Parathyroid adenoma (tissue), 2 donors: ENCODE measurements at regions not wholly inside any gene's neighbourhood (a gene's known extent, or its start where the extent isn't known, plus 50 kb on each side); places are given as distances from the start of the nearest gene placed in this dataset.

Experiments used
- H2AFZ ChIP-seq: fragments of 300-600 bp; sonication (generic); one replicate; pipeline ENCODE4 v1.7.0; 2017; ENCODE audit warnings: antibody characterized with exemption, mild to moderate bottlenecking
- H3K27ac ChIP-seq: fragments of 300-600 bp; sonication (generic); one replicate; pipeline ENCODE4 v1.7.0; 2017
- H3K27me3 ChIP-seq: fragments of 300-600 bp; sonication (generic); one replicate; pipeline ENCODE4 v1.7.0; 2017; ENCODE audit warnings: low read length; ENCODE audit not compliant: control insufficient read depth, insufficient read depth
- H3K36me3 ChIP-seq: fragments of 300-600 bp; sonication (generic); one replicate; pipeline ENCODE4 v1.7.0; 2017; ENCODE audit warnings: low read length; ENCODE audit not compliant: control insufficient read depth, insufficient read depth
- H3K4me1 ChIP-seq: fragments of 300-600 bp; sonication (generic); one replicate; pipeline ENCODE4 v1.7.0; 2017; ENCODE audit warnings: control low read depth
- H3K4me2 ChIP-seq: fragments of 300-600 bp; sonication (generic); one replicate; pipeline ENCODE4 v1.7.0; 2017; ENCODE audit warnings: low read length
- H3K4me3 ChIP-seq: fragments of 300-600 bp; sonication (generic); one replicate; pipeline ENCODE4 v1.7.0; 2017; ENCODE audit warnings: low read depth, low read length
- H3K79me2 ChIP-seq: fragments of 300-600 bp; sonication (generic); one replicate; pipeline ENCODE4 v1.7.0; 2017; ENCODE audit warnings: control low read depth
- H3K9ac ChIP-seq: fragments of 300-600 bp; sonication (generic); one replicate; pipeline ENCODE4 v1.7.0; 2017; ENCODE audit warnings: mild to moderate bottlenecking
- H3K9me3 ChIP-seq: fragments of 300-600 bp; sonication (generic); one replicate; pipeline ENCODE4 v1.7.0; 2017; ENCODE audit warnings: low read length; ENCODE audit not compliant: control insufficient read depth
- CTCF ChIP-seq: fragments of 300-600 bp; sonication (generic); IDR thresholded peaks from one replicate; pipeline ENCODE4 v1.7.0; 2017; ENCODE audit warnings: antibody characterized with exemption, mild to moderate bottlenecking
- donor health status: primary hyperparathyroidism.

- Histone ChIP-seq H3K9ac (no peak overlapping the region), H3K4me1 (no peaks in the 10 kb centered on the region), H3K36me3 (no peaks in the 10 kb centered on the region), H3K79me2 (no peaks in the 10 kb centered on the region), H3K4me2 (no peak overlapping the region), H2AFZ (no peak overlapping the region), H3K4me3 (no peak overlapping the region), H3K27ac (no peak overlapping the region), H3K9me3 (no peaks in the 10 kb centered on the region), H3K27me3 (no peaks in the 10 kb centered on the region)
- TF ChIP-seq CTCF: no peak
Observed at GRCh38 chr5:98433022-98433421, 340.4 kb upstream of the RGMB start.

DNA sequence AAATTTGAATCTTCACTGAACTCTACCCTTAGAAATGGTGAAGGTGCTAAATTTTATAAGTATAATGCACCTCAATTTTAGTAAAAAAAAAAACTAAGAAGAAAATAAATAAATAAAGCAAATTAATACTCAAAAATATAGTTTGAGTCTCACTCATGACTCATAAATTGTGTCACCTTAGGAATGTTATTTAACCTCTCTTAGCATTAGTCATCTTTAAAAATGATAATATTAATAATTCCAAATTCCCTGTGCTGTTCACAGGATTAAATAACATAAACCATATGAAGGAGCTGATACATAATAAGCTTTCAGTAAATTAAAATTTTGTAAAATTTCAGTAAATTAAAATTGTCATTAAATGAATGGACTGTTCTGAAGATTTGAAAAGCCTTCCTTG, 339.8 kb upstream of the RGMB start:
- H3K27ac ChIP-seq: no peak overlapping the region
- no peaks in the 10 kb centered on the region for H3K4me1 ChIP-seq
- H3K9me3 ChIP-seq: no peaks in the 10 kb centered on the region
- no peaks in the 10 kb centered on the region for H3K27me3 ChIP-seq
- H3K36me3 ChIP-seq: no peaks in the 10 kb centered on the region
- no peaks in the 10 kb centered on the region for H3K79me2 ChIP-seq
- no peak overlapping the region for H3K4me2 ChIP-seq
- no peak overlapping the region for H2AFZ ChIP-seq
- no peak overlapping the region for H3K9ac ChIP-seq
- no peak for TF ChIP-seq CTCF
- no peak overlapping the region for H3K4me3 ChIP-seq

DNA sequence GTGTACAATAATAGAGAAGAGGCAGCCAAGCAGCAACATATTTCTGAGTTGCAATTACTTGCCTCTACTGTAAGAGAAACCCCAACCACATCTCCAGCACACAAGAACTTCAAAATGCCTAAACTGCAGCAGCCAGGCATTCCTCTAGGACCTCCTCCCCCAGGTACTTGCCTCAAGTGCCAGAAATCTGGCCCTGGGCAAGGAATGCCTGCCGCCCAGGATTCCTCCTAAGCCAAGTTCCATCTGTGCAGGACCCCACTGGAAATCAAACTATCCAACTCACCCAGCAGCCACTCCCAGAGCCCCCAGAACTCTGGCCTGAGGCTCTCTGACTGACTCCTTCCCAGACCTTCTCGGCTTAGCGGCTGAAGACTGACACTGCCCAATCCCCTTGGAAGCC, 336.8 kb upstream of the RGMB start:
- Histone ChIP-seq H3K27me3 (no peaks in the 10 kb centered on the region), H3K4me2 (no peak overlapping the region), H3K9ac (no peak overlapping the region), H3K79me2 (no peaks in the 10 kb centered on the region), H3K4me1 (no peaks in the 10 kb centered on the region), H2AFZ (no peak overlapping the region), H3K36me3 (no peaks in the 10 kb centered on the region), H3K9me3 (no peaks in the 10 kb centered on the region), H3K4me3 (no peak overlapping the region), H3K27ac (no peak overlapping the region)
- no peak for TF ChIP-seq CTCF

DNA sequence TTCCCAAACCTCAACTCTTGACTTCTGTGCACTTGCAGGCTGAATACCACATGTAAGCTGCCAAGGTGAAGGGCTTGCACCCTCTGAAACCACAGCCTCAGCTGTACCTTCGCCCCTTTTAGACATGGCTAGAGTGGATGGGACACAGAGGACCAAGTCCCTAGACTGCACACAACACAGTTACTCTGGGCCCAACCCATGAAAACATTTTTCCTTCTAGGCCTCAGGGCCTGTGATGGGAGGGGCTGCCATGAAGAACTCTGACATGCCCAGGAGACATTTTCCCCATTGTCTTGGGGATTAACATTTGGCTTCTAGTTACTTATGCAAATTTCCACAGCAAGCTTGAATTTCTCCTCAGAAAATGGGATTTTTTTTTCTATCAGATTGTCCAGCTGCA, 331.0 kb upstream of the RGMB start:
- no peak overlapping the region for H2AFZ ChIP-seq
- no peaks in the 10 kb centered on the region for H3K36me3 ChIP-seq
- TF ChIP-seq CTCF: no peak
- H3K27me3 ChIP-seq: no peaks in the 10 kb centered on the region
- no peaks in the 10 kb centered on the region for H3K9me3 ChIP-seq
- H3K79me2 ChIP-seq: no peaks in the 10 kb centered on the region
- no peak overlapping the region for H3K27ac ChIP-seq
- H3K4me3 ChIP-seq: no peak overlapping the region
- no peak overlapping the region for H3K9ac ChIP-seq
- H3K4me1 ChIP-seq: no peaks in the 10 kb centered on the region
- H3K4me2 ChIP-seq: no peak overlapping the region

- TF ChIP-seq CTCF: no peak
- Histone ChIP-seq H3K36me3 (no peaks in the 10 kb centered on the region), H2AFZ (no peak overlapping the region)
Observed at GRCh38 chr5:98443881-98444280, 329.6 kb upstream of the RGMB start.

More at GRCh38 chr5:98443881-98444280, 329.6 kb upstream of the RGMB start:
- Histone ChIP-seq H3K4me1 (no peaks in the 10 kb centered on the region), H3K9ac (no peak overlapping the region), H3K4me2 (no peak overlapping the region), H3K27me3 (no peaks in the 10 kb centered on the region), H3K4me3 (no peak overlapping the region), H3K27ac (no peak overlapping the region), H3K9me3 (no peaks in the 10 kb centered on the region), H3K79me2 (no peaks in the 10 kb centered on the region)
